PC-9 (cell line): ENCODE measurements at regions not wholly inside any gene's neighbourhood (a gene's known extent, or its start where the extent isn't known, plus 50 kb on each side); places are given as distances from the start of the nearest gene placed in this dataset.

Source experiments
- EZH2 ChIP-seq: fragments of 200-600 bp; sonication (generic); IDR thresholded peaks from 2 replicates; pipeline ENCODE4 v1.8.0; 2017; ENCODE audit warnings: antibody characterized with exemption, low read depth
- TF ChIP-seq, protein P1 (sequence below): fragments of 200-600 bp; sonication (generic); conservative IDR thresholded peaks from 2 replicates; pipeline ENCODE4 v1.6.1; 2017; ENCODE audit warnings: mixed run types, antibody characterized with exemption, mild to moderate bottlenecking, moderate library complexity

DNA sequence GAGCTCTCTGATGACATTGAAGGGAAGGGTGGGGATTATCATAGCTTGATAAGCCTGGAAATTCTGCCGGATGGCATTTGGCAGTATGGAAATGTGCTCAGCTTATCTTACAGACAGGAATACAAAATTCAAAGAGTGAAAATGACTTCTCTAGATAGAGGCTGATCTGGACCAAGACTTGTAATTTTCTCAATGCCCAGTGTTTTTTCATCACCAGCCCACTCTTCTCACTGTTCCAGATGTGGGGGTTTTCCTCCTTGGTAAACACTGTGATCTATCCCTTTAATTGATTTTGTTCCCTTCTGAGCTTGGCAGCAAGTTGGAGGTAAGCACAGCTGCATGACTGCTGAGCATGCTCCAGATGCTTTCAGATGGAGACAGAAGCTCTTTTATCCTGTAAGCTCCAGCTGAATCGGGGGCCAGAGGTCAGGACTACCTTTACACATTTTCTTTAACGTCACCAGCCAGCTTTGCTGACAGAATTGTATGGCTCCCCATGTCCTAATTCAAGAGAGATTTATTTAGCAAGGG, 287.4 kb upstream of the TCF4 start:
- no peak for TF ChIP-seq EZH2
- TF ChIP-seq, protein P1, sequence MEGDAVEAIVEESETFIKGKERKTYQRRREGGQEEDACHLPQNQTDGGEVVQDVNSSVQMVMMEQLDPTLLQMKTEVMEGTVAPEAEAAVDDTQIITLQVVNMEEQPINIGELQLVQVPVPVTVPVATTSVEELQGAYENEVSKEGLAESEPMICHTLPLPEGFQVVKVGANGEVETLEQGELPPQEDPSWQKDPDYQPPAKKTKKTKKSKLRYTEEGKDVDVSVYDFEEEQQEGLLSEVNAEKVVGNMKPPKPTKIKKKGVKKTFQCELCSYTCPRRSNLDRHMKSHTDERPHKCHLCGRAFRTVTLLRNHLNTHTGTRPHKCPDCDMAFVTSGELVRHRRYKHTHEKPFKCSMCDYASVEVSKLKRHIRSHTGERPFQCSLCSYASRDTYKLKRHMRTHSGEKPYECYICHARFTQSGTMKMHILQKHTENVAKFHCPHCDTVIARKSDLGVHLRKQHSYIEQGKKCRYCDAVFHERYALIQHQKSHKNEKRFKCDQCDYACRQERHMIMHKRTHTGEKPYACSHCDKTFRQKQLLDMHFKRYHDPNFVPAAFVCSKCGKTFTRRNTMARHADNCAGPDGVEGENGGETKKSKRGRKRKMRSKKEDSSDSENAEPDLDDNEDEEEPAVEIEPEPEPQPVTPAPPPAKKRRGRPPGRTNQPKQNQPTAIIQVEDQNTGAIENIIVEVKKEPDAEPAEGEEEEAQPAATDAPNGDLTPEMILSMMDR, result no peak
